IMR-90 (cell line): ENCODE measurements at regions not wholly inside any gene's neighbourhood (a gene's known extent, or its start where the extent isn't known, plus 50 kb on each side); places are given as distances from the start of the nearest gene placed in this dataset.

ENCODE experiments used
- CTCF ChIP-seq: conservative IDR thresholded peaks from 2 replicates; pipeline ENCODE4 v1.5.1; 2012; ENCODE audit warnings: mild to moderate bottlenecking, low read depth, low read length, improper control_type of control experiment
- POLR2A ChIP-seq: IDR thresholded peaks from 2 replicates; pipeline ENCODE4 v1.6.1; 2012; ENCODE audit warnings: mild to moderate bottlenecking, low read depth, low read length
- RAD21 ChIP-seq: IDR thresholded peaks from 2 replicates; pipeline ENCODE4 v1.6.1; 2012; ENCODE audit warnings: low read length, improper control_type of control experiment
- RFX5 ChIP-seq: IDR thresholded peaks from 2 replicates; pipeline ENCODE4 v1.8.0; 2012; ENCODE audit warnings: low read depth, mild to moderate bottlenecking, low read length, moderate library complexity

- TF ChIP-seq RFX5: no peak
- no peak for TF ChIP-seq POLR2A
- no peak for TF ChIP-seq CTCF
- no peak for TF ChIP-seq RAD21
Measured at GRCh38 chr6:16040628-16040974, 88.3 kb upstream of the MYLIP start.
